RPMI7951 (cell line): ENCODE measurements at regions not wholly inside any gene's neighbourhood (a gene's known extent, or its start where the extent isn't known, plus 50 kb on each side); places are given as distances from the start of the nearest gene placed in this dataset.

ENCODE experiments used
- DNase-seq: peaks from one replicate; pipeline ENCODE4 v3.0.0-alpha.2; 2012; ENCODE audit warnings: low read depth

DNA sequence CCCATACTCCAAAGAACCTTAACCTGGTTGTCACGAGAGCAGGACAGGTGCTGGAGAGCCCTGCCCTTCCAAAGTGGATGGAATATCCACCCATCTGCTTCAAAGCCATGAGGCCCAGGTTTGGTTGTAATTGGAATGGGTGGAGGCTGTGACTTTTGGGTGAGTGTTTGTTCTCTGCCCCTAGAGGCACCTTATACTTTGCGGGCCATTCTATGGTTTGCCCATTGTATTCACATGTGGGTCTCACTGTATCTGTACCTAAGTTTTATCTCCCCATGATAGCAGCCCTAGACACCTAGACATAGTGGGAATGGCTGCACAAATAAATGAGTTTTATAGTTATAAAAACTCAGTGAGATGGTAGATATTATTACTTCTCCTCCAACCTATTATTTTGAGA is 67.1 kb upstream of the NAA20 start:
- no peak for DNase-seq

DNA sequence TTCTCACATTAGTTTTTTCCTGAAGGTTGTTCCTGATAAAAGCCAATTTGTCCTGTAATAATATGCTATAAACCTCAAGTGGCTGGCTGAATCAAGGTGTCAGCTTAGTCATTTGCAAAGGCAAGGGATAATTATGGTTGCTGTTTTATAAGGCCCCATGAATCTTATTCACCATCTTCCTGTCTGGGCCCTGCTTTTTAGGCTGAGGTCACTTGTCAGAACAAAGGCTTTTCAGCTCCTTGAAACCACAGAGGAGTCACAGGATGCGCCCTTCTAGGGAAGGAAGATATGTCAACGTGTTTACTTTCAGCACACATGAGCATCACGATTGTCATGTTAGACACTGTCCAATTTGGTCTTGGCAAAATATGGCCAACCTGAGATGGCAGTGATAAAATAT is 64.8 kb upstream of the NAA20 start:
- peak; percentile 66 for DNase-seq

DNA sequence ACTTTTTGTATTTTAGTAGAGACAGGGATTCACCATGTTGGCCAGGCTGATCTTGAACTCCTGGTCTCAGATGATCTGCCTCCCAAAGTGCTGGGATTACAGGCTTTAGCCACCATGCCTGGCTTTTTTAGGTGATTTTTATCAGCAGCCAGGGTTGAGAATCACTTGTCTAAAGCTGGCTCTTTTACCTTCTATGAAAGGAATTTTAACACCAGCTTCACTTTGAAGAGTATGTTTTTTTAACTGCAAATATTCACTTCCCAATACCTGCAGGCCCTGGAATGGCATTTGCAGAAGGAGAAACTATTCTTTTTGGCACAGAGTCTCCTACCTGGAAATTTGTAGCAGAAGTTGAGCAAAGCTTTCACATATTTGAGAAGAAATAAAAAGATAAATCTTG is 63.6 kb upstream of the NAA20 start:
- DNase-seq, result no peak

DNA sequence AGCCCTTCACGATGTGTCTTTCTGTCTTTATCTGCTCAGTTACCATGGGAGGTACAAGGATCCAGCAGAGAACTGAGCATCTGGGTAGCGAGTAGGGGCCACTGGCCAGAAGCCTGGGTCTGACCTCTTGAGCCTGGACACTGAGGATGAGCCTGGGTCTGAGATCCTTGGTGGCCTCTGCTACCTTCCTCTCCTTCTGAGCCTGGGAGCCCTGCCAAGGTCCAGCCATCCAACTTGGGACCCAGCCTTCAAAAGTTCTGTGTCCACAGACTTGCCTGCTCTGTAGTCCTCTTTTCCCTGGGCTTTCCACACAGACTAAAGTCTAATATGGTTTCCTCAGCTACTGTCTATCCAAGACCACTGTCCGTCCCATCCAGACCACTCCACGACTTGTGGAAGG is 60.2 kb upstream of the NAA20 start:
- DNase-seq, result no peak

DNA sequence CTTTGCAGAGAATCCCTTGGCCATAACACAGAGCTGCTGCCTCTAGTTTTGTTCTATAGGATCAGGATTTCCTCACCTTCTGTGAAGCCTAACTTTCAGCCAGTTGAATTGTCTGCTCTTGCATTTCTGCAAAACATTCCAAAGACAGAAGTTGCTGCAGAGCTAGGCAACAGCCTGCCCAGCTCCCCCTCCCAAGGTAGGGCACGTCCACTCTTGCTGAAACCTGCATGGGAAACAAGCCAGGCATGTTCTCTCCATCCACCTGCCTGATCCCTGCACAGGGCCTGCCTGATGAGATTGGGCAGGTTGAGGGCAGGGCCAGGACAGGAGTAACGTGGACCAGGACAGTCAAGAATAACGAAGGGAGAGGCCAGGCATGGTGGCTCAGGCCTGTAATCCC is 58.9 kb upstream of the NAA20 start:
- DNase-seq, result no peak

DNA sequence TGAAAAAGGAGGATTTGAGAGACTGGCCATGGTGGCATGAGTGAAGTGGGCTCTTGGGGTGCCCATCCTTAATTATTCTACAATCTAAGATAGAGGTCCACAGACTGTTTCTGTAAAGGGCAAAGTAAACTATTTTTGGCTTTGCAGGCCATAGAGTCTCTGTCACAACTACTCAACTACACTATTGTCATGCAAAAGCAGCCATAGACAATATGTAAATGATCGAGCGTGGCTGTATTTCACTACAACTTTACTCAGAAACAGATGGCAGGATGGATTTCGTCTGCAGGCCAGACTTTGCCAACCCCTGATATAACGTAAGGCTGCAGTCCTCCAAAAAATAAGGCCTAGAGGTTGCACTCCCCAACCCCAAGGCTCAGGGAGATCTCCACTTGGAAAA is 58.2 kb upstream of the NAA20 start:
- no peak for DNase-seq

DNA sequence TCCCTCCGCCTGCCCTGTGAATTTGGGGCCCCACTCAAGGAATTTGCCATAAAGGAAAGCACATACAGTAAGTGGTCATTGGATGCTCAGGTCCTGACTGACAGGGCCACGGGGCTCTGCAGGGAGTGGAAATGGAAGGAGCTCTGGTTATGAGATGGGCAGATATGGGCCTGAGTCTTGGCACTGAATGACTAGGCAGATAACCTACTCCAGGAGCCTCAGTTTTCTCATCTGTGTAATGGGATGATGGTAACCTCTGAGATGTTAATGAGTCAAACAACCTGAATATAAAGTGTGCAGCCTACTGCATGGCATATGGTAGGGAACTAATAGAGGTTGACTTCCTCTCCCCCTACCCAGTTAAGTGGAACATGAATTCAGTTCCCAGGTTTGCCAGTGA is 56.4 kb upstream of the NAA20 start:
- no peak for DNase-seq

DNA sequence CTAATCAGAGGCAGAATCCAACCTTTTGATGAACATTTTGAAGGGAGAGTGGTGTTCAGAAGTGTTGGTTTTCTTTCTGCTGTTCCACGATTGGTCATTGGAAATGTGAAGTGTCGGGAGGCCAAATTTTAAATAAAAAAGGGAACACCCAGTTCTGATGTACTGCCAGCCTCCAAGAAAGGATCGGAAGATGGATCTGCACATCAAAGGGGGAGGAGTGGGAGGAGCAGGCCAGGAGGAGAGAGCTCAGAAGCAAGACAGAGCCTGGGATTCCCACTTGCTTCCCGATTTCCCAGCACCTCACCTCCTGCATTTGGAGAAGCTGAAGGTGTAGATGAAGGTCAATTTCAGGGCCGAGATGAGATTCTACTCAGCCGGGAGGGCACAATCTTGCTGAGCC is 55.9 kb upstream of the NAA20 start:
- no peak for DNase-seq

DNA sequence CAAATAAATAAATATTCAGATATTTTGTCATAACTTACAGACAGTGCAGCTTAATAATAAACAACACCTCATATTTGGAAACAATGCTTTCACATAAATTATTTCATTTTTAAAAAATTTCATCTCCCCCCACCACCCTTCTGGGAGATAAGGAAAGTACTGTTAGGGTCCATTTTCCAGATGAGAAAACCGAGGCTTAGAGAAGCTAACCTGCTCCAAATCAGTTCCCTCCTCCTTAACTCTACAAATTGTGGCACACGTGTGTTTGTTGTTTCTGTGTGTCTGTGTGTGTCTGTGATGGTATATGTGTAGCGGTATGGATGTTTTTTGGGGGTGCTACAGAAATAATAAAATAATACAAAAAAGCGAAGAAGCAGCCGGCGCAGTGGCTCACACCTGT is 54.2 kb upstream of the NAA20 start:
- DNase-seq, result no peak

DNA sequence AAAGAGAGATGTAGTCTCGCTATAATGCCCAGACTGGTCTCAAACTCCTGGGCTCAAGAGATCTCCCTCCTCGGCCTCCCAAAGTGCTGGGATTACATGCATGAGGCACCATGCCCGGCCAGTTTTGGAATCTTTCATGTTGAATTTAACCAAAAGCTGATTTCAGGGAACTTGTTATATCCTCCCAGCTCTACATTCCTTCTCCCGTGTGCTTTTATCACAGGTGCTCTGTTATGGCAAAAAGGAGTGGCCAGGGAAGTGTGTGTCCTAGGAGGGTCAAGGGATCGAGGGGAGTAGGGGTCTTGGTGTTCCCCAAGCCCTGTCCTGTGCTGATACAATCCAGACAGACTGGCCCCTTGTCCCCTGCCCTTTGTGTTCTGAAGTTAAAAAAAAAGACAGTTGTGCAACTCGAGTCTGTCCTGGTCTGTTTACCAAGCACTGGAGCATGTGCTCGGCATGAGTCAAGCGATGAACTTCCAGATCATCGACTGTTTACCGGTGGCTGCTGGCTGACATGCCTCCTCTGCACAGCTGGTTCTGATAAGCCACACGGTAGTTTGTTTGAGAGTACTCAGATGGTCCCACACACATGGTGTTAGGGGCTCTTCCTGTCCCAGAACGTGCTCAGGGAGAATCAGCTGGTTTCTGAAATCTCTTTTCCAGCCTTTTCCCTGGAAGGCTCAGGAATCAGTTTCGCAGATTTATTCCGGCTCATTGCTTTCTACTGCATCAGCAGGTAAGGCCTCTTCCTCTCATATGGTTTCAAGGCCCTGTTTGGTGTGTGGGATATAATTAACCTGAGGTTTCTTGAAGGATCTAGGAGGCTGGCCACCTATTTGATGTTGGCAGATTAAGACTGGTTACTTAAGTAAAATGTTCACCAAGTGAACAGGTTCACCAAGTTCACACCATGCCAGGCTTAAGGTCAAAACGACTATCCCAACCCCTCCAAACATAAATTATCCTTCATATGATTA is 52.6 kb upstream of the NAA20 start:
- DNase-seq, result peak; percentile 96

DNA sequence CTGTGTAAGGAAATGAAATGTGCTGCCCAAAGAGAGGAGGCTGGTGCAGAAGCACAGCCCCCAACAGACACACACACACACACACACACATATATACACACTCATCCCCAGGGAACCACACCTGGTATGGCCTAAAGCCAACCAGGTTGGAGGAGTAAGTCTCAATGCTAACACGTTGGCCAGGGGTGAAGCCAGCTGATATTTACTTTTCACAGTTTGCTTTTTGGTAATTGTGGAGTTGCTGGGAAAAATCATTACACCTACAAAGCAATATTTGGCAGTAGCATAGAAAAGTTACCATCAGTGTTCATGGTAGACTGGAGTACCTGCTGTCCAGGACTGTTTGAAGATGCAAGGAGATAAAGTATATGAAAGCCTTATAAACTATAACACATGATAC is 50.3 kb upstream of the NAA20 start:
- DNase-seq, result no peak
